Forelimb muscle (tissue), 1 donor: ENCODE measurements at regions not wholly inside any gene's neighbourhood (a gene's known extent, or its start where the extent isn't known, plus 50 kb on each side); places are given as distances from the start of the nearest gene placed in this dataset.

Experiments
- DNase-seq: peaks from one replicate; pipeline ENCODE4 v3.0.0-alpha.2; 2013; ENCODE audit warnings: low read depth

DNA sequence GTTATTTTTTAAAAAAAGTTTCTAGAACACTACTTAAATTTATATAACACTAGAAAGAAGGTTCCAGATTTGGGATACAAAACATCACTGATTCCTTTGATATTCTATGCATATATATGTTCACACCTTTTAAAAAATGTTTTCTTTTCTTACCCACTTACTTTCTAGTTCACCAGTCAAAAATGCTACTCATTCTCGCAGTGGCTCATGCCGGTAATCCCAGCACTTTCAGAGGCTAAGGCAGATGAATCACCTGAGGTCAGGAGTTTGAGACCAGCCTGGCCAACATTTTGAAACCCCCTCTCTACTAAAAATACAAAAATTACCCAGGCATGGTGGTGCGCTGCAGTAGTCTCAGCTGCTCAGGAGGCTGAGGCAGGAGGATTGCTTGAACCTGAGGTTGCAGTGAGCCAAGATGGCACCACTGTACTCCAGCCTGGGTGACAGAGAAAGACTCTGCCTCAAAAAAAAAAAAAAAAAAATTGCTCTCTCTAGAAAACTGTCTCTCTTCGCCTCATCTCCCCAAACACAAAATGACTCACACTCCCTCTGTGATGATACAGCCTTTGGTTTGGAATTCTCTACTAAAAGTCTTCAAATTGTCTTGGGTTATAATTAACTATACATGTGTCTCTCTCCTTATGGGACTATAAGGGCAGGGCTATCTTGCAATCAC is 52.6 kb upstream of the TGFBR2 start:
- no peak for DNase-seq

GRCh38 chr3:30554317-30554690 is 52.1 kb upstream of the TGFBR2 start:
- DNase-seq, result no peak

DNA sequence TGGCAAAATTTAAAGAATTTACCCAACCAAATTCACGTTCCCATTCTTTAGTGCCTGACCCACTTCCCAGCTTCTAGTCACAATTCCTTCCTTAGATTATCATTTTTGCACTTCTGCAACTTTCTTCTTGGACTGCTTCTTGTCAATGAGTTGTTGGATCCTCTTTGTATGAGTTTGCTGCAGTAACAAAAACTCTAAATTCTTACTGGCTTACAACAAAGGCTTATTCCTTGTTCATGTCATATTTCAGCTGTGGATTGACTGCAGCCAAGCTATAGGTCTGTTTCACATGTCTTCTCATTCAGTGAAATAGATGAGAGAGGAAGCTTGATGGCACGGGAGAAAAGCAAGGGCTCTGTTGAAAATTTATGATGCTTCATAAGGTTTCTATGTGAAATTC is 50.4 kb upstream of the TGFBR2 start:
- no peak for DNase-seq
